22Rv1 (cell line): ENCODE measurements at regions not wholly inside any gene's neighbourhood (a gene's known extent, or its start where the extent isn't known, plus 50 kb on each side); places are given as distances from the start of the nearest gene placed in this dataset.

Experiments used
- H3K27ac ChIP-seq: fragments of 450-650 bp; 2 replicates; pipeline ENCODE4 v1.5.1; 2017
- ZFX ChIP-seq: fragments of 450-650 bp; IDR thresholded peaks from 2 replicates; pipeline ENCODE4 v1.6.1; 2017; ENCODE audit warnings: antibody characterized with exemption, borderline replicate concordance
- TF ChIP-seq, protein P1 (sequence below): fragments of 450-650 bp; IDR thresholded peaks from 2 replicates; pipeline ENCODE4 v1.5.1; 2017; ENCODE audit warnings: mild to moderate bottlenecking

DNA sequence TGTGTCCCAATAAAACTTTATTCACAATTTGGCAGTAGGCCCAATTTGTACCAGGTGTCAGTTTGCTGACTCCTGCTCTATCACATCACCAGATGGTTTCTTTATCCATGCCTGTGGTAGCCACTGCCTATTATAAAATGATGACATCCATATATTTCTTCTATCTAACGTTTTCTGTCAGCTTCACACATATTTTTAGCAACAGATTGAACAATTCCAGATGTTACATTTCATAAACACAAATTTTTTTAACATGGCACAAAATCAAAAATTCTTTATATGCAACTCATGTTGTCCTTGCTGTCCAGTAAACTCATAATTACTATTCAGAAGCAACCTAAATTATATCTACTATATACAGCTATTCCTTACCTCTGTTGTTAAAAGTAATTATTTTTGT lies 1371.6 kb downstream of the NSUN3 start:
- no peak overlapping the region for H3K27ac ChIP-seq

GRCh38 chr3:95437409-95437808 lies 1374.5 kb downstream of the NSUN3 start:
- no peak for TF ChIP-seq ZFX
- TF ChIP-seq, protein P1, sequence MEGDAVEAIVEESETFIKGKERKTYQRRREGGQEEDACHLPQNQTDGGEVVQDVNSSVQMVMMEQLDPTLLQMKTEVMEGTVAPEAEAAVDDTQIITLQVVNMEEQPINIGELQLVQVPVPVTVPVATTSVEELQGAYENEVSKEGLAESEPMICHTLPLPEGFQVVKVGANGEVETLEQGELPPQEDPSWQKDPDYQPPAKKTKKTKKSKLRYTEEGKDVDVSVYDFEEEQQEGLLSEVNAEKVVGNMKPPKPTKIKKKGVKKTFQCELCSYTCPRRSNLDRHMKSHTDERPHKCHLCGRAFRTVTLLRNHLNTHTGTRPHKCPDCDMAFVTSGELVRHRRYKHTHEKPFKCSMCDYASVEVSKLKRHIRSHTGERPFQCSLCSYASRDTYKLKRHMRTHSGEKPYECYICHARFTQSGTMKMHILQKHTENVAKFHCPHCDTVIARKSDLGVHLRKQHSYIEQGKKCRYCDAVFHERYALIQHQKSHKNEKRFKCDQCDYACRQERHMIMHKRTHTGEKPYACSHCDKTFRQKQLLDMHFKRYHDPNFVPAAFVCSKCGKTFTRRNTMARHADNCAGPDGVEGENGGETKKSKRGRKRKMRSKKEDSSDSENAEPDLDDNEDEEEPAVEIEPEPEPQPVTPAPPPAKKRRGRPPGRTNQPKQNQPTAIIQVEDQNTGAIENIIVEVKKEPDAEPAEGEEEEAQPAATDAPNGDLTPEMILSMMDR = no peak
- no peak overlapping the region for H3K27ac ChIP-seq

More for the DNA sequence above, 1371.6 kb downstream of the NSUN3 start:
- TF ChIP-seq ZFX = no peak
- TF ChIP-seq, protein P1 = no peak

GRCh38 chr3:95438274-95438673 lies 1375.4 kb downstream of the NSUN3 start:
- no peak overlapping the region for H3K27ac ChIP-seq
- no peak for TF ChIP-seq ZFX
- TF ChIP-seq, protein P1 = no peak

- no peak overlapping the region for H3K27ac ChIP-seq
- TF ChIP-seq ZFX = no peak
- TF ChIP-seq, protein P1 = no peak
These were observed 1371.6 kb upstream of the EPHA6 start for GRCh38 chr3:95442766-95443165.

- TF ChIP-seq, protein P1 = no peak
- H3K27ac ChIP-seq = no peak overlapping the region
These were observed 1364.6 kb upstream of the EPHA6 start for GRCh38 chr3:95449841-95450240.

- no peak overlapping the region for H3K27ac ChIP-seq
- TF ChIP-seq ZFX = no peak
- TF ChIP-seq, protein P1 = no peak
These were observed 1361.2 kb upstream of the EPHA6 start for GRCh38 chr3:95453242-95453641.

GRCh38 chr3:95456835-95457234 lies 1357.6 kb upstream of the EPHA6 start:
- H3K27ac ChIP-seq = no peak overlapping the region
- TF ChIP-seq ZFX = no peak
- TF ChIP-seq, protein P1 = no peak
